ENCODE measurements at regions not wholly inside any gene's neighbourhood (a gene's known extent, or its start where the extent isn't known, plus 50 kb on each side); places are given as distances from the start of the nearest gene placed in this dataset.

DNA sequence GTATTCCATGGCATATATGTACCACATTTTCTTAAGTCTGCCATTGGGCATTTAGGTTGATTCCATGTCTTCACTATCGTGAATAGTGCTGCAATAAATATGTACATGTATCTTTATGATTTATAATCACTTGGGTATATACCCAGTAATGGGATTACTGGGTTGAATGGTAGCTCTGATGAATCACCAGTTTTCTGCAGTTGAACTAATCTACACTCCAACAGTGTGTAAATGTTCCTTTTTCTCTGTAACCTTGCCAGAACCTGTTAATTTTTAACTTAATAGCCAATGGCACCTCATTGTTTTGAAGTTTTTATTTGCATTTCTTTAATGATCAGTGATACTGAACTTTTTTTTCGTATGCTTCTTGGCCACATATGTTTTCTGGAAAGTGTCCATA is 152.5 kb downstream of the CCNG2 start:
- Histone ChIP-seq H3K9me3 (ENCODE audit: control insufficient read depth, insufficient read depth, low read depth, low read length) (no peaks in the 10 kb centered on the region), H3K36me3 (ENCODE audit: control insufficient read depth in 2 of 2, insufficient read depth in 1 of 2, low read length in 2 of 2) (no peaks in the 10 kb centered on the region), H3K4me3 (ENCODE audit: low read depth, low read length) (no peak overlapping the region), H3K4me1 (ENCODE audit: control insufficient read depth, insufficient read depth, low read length) (no peaks in the 10 kb centered on the region), H3K27ac (ENCODE audit: extremely low read depth, low read depth, low read length) (no peak overlapping the region)
- CTCF ChIA-PET: interaction anchor here (0.6 to 3.2 kb wide), 8 partner anchors 8 to 793 kb away, joined by 3 to 36 read pairs (median 6); no protein-coding TSS in a partner anchor
- TF ChIP-seq, protein P1, sequence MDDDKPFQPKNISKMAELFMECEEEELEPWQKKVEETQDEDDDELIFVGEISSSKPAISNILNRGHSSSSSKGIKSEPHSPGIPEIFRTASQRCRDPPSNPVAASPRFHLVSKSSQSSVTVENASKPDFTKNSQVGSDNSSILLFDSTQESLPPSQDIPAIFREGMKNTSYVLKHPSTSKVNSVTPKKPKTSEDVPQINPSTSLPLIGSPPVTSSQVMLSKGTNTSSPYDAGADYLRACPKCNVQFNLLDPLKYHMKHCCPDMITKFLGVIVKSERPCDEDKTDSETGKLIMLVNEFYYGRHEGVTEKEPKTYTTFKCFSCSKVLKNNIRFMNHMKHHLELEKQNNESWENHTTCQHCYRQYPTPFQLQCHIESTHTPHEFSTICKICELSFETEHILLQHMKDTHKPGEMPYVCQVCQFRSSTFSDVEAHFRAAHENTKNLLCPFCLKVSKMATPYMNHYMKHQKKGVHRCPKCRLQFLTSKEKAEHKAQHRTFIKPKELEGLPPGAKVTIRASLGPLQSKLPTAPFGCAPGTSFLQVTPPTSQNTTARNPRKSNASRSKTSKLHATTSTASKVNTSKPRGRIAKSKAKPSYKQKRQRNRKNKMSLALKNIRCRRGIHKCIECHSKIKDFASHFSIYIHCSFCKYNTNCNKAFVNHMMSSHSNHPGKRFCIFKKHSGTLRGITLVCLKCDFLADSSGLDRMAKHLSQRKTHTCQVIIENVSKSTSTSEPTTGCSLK (tag by site-specific recombination; IDR thresholded peaks at IDR 0.05): no peak
- TF ChIP-seq, protein P2, sequence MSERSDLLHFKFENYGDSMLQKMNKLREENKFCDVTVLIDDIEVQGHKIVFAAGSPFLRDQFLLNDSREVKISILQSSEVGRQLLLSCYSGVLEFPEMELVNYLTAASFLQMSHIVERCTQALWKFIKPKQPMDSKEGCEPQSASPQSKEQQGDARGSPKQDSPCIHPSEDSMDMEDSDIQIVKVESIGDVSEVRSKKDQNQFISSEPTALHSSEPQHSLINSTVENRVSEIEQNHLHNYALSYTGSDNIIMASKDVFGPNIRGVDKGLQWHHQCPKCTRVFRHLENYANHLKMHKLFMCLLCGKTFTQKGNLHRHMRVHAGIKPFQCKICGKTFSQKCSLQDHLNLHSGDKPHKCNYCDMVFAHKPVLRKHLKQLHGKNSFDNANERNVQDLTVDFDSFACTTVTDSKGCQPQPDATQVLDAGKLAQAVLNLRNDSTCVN (tag by site-specific recombination; optimal IDR thresholded peaks at IDR 0.05): no peak
- TF ChIP-seq ZNF76 (tag by site-specific recombination; IDR thresholded peaks at IDR 0.05; ENCODE audit: borderline replicate concordance, low read depth) (no peak), ZNF184 (tag by site-specific recombination; IDR thresholded peaks at IDR 0.05) (no peak), ZNF701 (tag by site-specific recombination; IDR thresholded peaks at IDR 0.05) (no peak), ZFP3 (tag by site-specific recombination; IDR thresholded peaks at IDR 0.05; ENCODE audit: low read depth) (no peak), ZNF23 (tag by site-specific recombination; IDR thresholded peaks at IDR 0.05; ENCODE audit: borderline replicate concordance) (no peak), SCRT1 (tag by site-specific recombination; IDR thresholded peaks at IDR 0.05; ENCODE audit: borderline replicate concordance) (no peak), ZFP37 (tag by site-specific recombination; IDR thresholded peaks at IDR 0.05) (no peak), ZNF16 (tag by site-specific recombination; IDR thresholded peaks at IDR 0.05; ENCODE audit: low read depth) (no peak), ZFHX2 (tag by site-specific recombination; conservative IDR thresholded peaks at IDR 0.05) (no peak), ZNF335 (tag by site-specific recombination; conservative IDR thresholded peaks at IDR 0.05) (no peak)
- TF ChIP-seq, protein P3, sequence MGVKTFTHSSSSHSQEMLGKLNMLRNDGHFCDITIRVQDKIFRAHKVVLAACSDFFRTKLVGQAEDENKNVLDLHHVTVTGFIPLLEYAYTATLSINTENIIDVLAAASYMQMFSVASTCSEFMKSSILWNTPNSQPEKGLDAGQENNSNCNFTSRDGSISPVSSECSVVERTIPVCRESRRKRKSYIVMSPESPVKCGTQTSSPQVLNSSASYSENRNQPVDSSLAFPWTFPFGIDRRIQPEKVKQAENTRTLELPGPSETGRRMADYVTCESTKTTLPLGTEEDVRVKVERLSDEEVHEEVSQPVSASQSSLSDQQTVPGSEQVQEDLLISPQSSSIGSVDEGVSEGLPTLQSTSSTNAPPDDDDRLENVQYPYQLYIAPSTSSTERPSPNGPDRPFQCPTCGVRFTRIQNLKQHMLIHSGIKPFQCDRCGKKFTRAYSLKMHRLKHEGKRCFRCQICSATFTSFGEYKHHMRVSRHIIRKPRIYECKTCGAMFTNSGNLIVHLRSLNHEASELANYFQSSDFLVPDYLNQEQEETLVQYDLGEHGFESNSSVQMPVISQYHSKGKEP (tag by site-specific recombination; IDR thresholded peaks at IDR 0.05): no peak
- TF ChIP-seq, protein P4, sequence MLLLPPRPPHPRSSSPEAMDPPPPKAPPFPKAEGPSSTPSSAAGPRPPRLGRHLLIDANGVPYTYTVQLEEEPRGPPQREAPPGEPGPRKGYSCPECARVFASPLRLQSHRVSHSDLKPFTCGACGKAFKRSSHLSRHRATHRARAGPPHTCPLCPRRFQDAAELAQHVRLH (tag by site-specific recombination; IDR thresholded peaks at IDR 0.05): no peak
- POLR2A ChIA-PET: no interaction called here

DNA sequence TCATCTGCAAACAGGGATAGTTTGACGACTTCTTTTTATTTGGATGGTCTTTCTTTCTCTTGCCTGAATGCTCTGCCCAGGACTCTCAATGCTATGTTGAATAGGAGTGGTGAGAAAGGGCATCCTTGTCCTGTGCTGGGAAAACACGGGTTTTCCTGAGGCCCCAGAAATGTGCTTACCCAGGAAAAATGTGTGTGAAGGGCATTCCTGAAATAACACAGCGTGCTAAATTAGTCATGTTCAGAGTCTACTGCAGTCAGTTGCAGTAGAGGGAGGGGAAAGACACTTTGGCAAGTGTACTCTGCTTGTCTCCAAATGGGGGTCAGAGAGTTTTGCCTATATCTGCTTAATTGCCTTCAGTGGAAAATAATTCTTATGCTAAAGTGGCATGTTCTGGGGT is 153.9 kb downstream of the CCNG2 start:
- H3K4me1 ChIP-seq (ENCODE audit: control insufficient read depth, insufficient read depth, low read length): no peaks in the 10 kb centered on the region
- no peaks in the 10 kb centered on the region for H3K9me3 ChIP-seq (ENCODE audit: control insufficient read depth, insufficient read depth, low read depth, low read length)
- POLR2A ChIA-PET: no interaction called here
- H3K27ac ChIP-seq (ENCODE audit: extremely low read depth, low read depth, low read length): no peak overlapping the region
- no peak overlapping the region for H3K4me3 ChIP-seq (ENCODE audit: low read depth, low read length)
- CTCF ChIA-PET: interaction anchor here (3.1 kb wide), 1 partner anchor 71 kb away, joined by 15 read pairs; no protein-coding TSS in a partner anchor
- no peaks in the 10 kb centered on the region for H3K36me3 ChIP-seq (ENCODE audit: control insufficient read depth in 2 of 2, insufficient read depth in 1 of 2, low read length in 2 of 2)
- TF ChIP-seq ZFP3 (tag by site-specific recombination; IDR thresholded peaks at IDR 0.05; ENCODE audit: low read depth) (no peak), ZNF24 (tag by site-specific recombination; IDR thresholded peaks at IDR 0.05) (no peak), ZSCAN23 (tag by site-specific recombination; IDR thresholded peaks at IDR 0.05) (no peak), SALL2 (tag by site-specific recombination; IDR thresholded peaks at IDR 0.05; ENCODE audit: borderline replicate concordance) (no peak), ZSCAN16 (tag by site-specific recombination; IDR thresholded peaks at IDR 0.05) (no peak), ZNF791 (tag by site-specific recombination; IDR thresholded peaks at IDR 0.05) (no peak), ZBTB17 (tag by site-specific recombination; IDR thresholded peaks at IDR 0.05) (no peak), ZNF16 (tag by site-specific recombination; IDR thresholded peaks at IDR 0.05; ENCODE audit: low read depth) (no peak)
- TF ChIP-seq, protein P5, sequence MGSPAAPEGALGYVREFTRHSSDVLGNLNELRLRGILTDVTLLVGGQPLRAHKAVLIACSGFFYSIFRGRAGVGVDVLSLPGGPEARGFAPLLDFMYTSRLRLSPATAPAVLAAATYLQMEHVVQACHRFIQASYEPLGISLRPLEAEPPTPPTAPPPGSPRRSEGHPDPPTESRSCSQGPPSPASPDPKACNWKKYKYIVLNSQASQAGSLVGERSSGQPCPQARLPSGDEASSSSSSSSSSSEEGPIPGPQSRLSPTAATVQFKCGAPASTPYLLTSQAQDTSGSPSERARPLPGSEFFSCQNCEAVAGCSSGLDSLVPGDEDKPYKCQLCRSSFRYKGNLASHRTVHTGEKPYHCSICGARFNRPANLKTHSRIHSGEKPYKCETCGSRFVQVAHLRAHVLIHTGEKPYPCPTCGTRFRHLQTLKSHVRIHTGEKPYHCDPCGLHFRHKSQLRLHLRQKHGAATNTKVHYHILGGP (tag by site-specific recombination; IDR thresholded peaks at IDR 0.05): no peak
- TF ChIP-seq, protein P6, sequence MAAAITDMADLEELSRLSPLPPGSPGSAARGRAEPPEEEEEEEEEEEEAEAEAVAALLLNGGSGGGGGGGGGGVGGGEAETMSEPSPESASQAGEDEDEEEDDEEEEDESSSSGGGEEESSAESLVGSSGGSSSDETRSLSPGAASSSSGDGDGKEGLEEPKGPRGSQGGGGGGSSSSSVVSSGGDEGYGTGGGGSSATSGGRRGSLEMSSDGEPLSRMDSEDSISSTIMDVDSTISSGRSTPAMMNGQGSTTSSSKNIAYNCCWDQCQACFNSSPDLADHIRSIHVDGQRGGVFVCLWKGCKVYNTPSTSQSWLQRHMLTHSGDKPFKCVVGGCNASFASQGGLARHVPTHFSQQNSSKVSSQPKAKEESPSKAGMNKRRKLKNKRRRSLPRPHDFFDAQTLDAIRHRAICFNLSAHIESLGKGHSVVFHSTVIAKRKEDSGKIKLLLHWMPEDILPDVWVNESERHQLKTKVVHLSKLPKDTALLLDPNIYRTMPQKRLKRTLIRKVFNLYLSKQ (tag by site-specific recombination; IDR thresholded peaks at IDR 0.05; ENCODE audit: borderline replicate concordance): no peak
- TF ChIP-seq, protein P7, sequence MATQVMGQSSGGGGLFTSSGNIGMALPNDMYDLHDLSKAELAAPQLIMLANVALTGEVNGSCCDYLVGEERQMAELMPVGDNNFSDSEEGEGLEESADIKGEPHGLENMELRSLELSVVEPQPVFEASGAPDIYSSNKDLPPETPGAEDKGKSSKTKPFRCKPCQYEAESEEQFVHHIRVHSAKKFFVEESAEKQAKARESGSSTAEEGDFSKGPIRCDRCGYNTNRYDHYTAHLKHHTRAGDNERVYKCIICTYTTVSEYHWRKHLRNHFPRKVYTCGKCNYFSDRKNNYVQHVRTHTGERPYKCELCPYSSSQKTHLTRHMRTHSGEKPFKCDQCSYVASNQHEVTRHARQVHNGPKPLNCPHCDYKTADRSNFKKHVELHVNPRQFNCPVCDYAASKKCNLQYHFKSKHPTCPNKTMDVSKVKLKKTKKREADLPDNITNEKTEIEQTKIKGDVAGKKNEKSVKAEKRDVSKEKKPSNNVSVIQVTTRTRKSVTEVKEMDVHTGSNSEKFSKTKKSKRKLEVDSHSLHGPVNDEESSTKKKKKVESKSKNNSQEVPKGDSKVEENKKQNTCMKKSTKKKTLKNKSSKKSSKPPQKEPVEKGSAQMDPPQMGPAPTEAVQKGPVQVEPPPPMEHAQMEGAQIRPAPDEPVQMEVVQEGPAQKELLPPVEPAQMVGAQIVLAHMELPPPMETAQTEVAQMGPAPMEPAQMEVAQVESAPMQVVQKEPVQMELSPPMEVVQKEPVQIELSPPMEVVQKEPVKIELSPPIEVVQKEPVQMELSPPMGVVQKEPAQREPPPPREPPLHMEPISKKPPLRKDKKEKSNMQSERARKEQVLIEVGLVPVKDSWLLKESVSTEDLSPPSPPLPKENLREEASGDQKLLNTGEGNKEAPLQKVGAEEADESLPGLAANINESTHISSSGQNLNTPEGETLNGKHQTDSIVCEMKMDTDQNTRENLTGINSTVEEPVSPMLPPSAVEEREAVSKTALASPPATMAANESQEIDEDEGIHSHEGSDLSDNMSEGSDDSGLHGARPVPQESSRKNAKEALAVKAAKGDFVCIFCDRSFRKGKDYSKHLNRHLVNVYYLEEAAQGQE (tag by site-specific recombination; IDR thresholded peaks at IDR 0.05): no peak
